Activated T-cell treated with anti-CD3 and anti-CD28 coated beads for 48 hours (primary cell): ENCODE measurements at regions not wholly inside any gene's neighbourhood (a gene's known extent, or its start where the extent isn't known, plus 50 kb on each side); places are given as distances from the start of the nearest gene placed in this dataset.

Experiments used
- DNase-seq: peaks from one replicate; pipeline ENCODE4 v3.0.0-alpha.2; 2020; ENCODE audit warnings: low read depth

GRCh38 chr16:74094514-74094913, 202.1 kb upstream of the PSMD7 start:
- no peak for DNase-seq

- no peak for DNase-seq
Measured at GRCh38 chr16:74092336-74092735, 204.3 kb upstream of the PSMD7 start.

GRCh38 chr16:74090871-74091270, 205.7 kb upstream of the PSMD7 start:
- no peak for DNase-seq

DNA sequence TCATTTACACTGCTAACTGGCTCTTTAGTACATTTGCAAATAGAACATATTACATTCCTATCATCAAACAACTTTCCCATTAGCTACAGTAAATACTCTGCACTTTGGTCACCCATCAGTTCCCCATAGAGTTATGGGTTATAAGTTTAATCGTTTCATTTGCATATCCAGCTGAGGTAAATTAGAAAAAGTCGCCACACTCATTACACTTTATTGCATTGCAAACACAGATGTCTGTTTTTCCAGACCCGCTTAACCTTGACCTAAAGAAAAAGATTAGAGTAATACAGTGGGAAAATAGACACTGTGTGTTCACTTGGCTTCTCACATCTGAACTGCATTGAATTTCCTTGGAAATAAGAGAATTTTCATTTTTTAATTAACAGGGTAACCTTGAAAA, 213.1 kb upstream of the PSMD7 start:
- no peak for DNase-seq

DNA sequence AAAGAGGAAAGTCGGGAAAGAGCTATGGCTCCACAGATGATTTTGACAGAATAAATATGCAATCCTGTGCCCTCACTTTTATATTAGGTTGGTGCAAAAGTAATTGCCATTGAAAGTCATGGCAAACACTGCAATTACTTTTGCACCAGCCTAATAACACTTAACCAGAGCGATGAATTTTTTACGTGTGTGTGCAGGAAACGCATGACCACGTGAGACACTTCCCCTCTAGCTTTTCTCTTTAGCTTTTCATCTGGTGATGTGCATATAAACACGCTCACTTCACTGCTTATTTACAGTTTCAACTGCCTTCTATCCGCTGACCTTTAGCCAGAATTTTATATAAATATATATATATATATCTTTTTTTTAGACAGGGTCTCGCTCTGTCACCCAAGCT, 216.3 kb upstream of the PSMD7 start:
- no peak for DNase-seq

- DNase-seq: no peak
Measured at GRCh38 chr16:74079232-74079586, 217.4 kb upstream of the PSMD7 start.

DNA sequence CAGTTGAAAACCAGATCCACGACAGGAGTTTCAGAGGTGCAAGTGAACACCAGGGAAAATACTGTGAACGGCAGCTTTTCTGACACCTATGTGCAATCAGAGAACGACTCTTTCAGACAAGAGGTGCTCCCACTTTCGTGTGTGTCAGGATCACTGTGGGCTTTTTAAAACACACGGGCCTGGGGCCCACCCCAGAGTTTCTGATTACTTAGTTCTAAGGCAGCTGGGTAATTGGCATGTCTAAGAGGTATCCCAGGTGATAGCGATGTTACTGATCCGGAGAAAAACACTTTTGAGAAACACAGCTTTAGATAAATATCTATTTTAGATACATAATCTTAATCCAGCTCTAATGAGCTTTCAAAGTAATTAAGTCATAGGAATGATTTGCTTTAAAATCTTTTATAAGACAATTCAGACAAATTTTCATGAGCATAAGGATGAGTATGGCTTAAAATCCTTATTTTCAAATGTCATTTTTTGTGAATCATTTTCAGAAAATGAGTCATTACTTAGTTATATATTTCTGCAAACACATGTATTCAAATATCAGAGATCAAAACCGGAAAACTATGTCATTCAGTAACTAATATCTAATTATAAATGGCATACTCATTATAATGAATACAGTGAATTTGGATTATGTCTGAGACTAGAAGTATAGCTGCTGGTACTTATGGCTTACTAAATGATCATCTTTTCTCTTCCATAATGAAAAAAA, 217.9 kb upstream of the PSMD7 start:
- no peak for DNase-seq

DNA sequence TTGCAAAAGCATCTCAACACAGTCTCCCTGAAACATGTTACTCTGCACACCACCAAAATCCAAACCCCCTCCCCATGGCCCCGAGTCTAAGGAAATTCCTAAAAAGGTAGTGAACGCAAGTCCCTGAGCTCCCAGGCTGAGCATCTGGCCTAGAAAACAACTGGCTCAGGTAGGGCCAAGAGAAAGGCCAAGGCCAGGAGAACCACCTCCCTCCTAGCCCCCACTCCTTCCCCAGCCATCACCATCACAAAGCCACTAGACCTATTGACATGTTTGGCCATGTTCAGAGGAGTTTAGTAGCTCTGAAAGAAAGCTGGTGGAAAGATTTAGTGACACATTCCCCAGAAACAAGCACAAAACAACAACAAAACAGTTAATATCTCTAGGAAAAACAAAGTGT, 220.0 kb upstream of the PSMD7 start:
- DNase-seq: no peak

GRCh38 chr16:74075393-74075792, 221.2 kb upstream of the PSMD7 start:
- no peak for DNase-seq

DNA sequence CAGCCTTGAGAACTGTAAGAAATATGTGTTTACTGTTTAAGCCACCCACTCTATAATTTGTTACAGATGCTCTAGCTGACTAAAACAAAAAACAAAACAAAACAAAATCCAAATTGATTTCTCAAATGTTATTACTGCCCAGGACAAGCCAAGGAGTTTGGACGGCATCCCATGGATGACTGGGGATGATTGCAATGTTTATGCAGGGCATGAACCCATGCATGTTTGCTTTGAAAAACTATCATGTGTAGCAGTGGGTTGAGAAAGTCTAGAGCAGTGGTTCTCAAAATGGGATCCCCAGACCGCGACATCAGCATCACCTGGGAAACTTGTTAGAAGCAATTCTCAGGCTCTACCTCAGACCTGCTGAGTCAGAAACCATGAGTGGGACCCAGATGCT, 223.2 kb upstream of the PSMD7 start:
- DNase-seq: no peak

- no peak for DNase-seq
Measured at GRCh38 chr16:74071996-74072535, 224.5 kb upstream of the PSMD7 start.

GRCh38 chr16:74070237-74070636, 226.4 kb upstream of the PSMD7 start:
- DNase-seq: no peak

- no peak for DNase-seq
Measured at GRCh38 chr16:74064120-74064735, 232.4 kb upstream of the PSMD7 start.

- no peak for DNase-seq
Measured at GRCh38 chr16:74053826-74054225, 242.8 kb upstream of the PSMD7 start.

GRCh38 chr16:74053312-74053711, 243.3 kb upstream of the PSMD7 start:
- DNase-seq: no peak

DNA sequence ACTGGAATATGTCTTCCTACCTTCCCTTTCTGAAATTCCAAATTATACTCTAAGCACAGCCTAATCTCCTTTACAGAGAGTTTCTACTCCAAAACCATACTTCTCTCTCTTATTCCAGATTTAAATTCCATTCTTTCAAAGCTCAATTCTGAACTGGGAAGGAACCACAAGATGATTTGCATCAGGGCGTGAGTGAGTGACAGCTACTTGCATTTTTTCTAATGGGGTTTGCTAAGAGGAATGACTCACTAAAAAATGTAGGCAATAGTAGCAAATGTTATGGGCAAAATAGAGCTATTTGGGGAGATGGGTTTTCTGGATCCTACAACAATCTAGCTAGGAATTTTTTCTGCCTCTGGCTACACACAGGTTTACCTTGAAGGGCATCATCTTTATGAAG, 244.6 kb upstream of the PSMD7 start:
- DNase-seq: no peak

DNA sequence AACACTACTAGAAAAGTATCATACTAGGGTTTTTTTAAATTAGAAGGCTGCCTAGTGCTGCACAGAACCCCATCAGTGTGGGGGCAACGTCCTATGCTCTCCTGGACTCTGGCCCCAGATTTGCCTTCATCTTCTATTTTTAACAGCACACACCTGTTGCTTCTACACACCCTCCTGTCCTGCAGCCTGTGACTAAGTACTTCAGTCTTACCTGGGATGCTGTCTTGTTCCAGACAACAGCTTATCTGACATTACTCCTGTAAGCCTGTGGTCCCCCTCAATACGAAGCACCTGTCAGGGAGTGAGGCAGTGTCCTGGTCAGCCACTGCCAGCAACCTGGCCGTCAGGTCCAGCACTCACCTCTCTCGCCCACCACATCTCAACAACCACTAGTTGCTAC, 247.6 kb upstream of the PSMD7 start:
- no peak for DNase-seq

DNA sequence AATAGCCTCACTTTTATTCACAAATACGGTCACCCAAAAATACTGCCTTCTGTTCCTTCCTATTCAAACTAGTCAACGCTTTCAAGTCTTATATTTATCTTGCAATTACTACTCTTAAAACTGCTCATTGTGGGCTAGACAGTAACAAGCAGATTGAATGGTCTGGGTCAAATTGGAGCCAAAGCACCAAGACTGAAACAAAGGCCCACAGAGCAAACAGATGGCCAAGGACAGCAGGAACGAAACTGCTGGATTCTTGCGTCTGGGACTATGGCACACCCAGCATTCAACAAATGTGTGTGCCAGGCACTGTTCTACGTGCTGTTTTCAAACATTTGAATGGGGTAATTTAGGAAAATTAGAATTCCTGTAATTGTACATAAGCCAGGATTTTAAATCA, 250.1 kb upstream of the PSMD7 start:
- DNase-seq: no peak

DNA sequence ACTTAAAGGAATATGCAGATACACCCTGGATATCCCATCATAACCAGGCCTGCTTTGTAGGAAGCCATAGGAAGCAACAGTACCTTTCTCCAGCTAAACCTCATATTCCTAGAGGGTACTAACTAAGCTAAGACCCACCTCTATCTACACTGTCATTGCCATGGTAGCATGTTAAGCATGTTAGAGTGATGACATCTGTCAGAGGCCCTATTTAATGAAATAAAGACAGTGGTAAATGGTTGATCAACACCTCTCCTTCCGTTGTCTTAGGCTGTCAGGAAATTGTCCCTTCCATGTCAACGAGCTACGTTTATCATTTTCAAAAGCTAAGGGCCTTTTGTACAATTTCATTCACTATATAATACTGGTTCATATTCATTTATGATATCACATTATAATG, 251.1 kb upstream of the PSMD7 start:
- no peak for DNase-seq

GRCh38 chr16:74035816-74036215, 260.8 kb upstream of the PSMD7 start:
- DNase-seq: no peak

GRCh38 chr16:74034862-74035261, 261.8 kb upstream of the PSMD7 start:
- DNase-seq: no peak

DNA sequence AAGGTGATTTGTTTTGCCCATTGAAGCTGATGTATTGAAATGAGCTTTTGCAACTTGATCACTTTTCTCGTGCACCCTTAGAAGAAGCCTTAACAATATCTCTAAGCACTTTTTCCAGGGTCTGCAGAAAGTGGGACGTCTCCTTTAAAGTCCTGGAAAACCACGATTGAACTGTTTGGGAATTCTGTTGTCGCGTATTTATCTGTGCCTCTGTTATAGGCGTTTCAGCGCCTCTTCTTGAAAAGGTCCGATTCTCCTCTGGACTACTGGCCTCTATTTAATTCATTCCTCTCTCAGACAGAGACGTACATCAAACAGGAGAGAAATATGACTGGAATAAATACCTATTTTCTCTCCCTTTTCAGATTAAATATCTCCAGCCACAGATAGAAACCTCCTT, 262.4 kb upstream of the PSMD7 start:
- DNase-seq: no peak

DNA sequence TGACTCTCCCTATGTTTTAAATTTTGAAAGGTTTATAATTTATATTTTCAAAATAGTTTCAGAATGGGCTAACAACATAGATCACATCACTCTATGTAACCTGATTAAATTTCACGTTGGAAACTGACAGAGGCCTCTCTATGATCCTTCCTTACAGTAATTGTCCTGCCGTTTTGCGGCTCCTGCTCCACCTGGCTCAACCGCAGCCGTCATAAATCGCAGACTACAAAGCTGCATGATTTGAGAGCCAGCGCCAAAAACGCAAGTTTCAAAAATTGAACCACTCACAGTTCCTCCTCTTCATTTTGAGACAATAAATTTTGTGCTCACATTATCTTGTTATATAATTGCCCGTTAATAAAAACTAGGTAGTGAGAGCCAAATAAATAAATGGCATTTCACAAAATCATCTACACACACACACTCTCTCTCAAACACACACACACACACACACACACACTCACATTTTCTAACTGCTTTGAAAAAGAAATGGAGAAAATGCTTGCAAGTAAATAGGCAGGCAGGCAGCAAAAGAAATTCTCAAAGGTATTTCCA, 263.1 kb upstream of the PSMD7 start:
- no peak for DNase-seq

DNA sequence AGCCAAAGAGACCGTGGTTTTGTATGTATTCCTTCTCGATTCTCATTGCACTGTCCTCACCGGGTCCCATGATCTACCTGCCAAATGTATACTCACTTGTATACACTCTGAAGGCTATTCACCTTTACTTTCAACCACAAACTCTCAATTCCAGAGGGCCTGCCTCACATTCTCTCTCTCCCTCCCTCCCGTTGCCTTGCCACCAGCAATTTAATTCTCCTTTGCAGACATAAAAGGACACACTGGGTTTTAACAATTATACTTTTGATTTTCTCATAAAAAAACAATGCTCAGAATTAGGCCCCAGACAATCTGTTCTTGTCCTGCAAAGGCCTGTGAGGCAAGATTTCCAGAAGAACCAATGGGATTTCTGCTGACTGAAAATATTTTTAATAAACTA, 265.1 kb upstream of the PSMD7 start:
- no peak for DNase-seq
